ENCODE measurements at regions not wholly inside any gene's neighbourhood (a gene's known extent, or its start where the extent isn't known, plus 50 kb on each side); places are given as distances from the start of the nearest gene placed in this dataset.

GRCh38 chr2:14735696-14736095 lies 103.2 kb downstream of the LRATD1 start:
- TF ChIP-seq, protein P1, sequence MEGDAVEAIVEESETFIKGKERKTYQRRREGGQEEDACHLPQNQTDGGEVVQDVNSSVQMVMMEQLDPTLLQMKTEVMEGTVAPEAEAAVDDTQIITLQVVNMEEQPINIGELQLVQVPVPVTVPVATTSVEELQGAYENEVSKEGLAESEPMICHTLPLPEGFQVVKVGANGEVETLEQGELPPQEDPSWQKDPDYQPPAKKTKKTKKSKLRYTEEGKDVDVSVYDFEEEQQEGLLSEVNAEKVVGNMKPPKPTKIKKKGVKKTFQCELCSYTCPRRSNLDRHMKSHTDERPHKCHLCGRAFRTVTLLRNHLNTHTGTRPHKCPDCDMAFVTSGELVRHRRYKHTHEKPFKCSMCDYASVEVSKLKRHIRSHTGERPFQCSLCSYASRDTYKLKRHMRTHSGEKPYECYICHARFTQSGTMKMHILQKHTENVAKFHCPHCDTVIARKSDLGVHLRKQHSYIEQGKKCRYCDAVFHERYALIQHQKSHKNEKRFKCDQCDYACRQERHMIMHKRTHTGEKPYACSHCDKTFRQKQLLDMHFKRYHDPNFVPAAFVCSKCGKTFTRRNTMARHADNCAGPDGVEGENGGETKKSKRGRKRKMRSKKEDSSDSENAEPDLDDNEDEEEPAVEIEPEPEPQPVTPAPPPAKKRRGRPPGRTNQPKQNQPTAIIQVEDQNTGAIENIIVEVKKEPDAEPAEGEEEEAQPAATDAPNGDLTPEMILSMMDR (IDR thresholded peaks at IDR 0.05; ENCODE audit: low read depth, low read length, poor library complexity, severe bottlenecking): no peak
- no peak for TF ChIP-seq EZH2phosphoT487 (IDR thresholded peaks at IDR 0.05; ENCODE audit: borderline replicate concordance, low read length)

GRCh38 chr2:14737201-14737600 lies 104.7 kb downstream of the LRATD1 start:
- TF ChIP-seq, protein P1 (IDR thresholded peaks at IDR 0.05; ENCODE audit: low read depth, low read length, poor library complexity, severe bottlenecking): no peak
- TF ChIP-seq EZH2phosphoT487 (IDR thresholded peaks at IDR 0.05; ENCODE audit: borderline replicate concordance, low read length): no peak
- H3K4me3 ChIP-seq (ENCODE audit: low read length): no peak overlapping the region
- no peaks in the 10 kb centered on the region for H3K36me3 ChIP-seq (ENCODE audit: control insufficient read depth, low read length)
- H3F3A ChIP-seq (ENCODE audit: control insufficient read depth, insufficient read depth): no peaks in the 10 kb centered on the region
- H3K9me2 ChIP-seq (replicated peaks; ENCODE audit: control insufficient read depth, low read length): no peaks in the 10 kb centered on the region
- no peaks in the 10 kb centered on the region for H3K79me2 ChIP-seq (ENCODE audit: control insufficient read depth, low read length)
- no peaks in the 10 kb centered on the region for H3K27me3 ChIP-seq (ENCODE audit: control insufficient read depth, low read length)
- no peaks in the 10 kb centered on the region for H3K4me1 ChIP-seq (ENCODE audit: control insufficient read depth, low read length)
- no peak overlapping the region for H3K27ac ChIP-seq (ENCODE audit: low read depth, low read length)
- H3K9me3 ChIP-seq (ENCODE audit: control insufficient read depth, insufficient read depth, low read length): no peaks in the 10 kb centered on the region
- no peak overlapping the region for H3K4me2 ChIP-seq (ENCODE audit: low read length)
- H4K20me1 ChIP-seq (ENCODE audit: control insufficient read depth, insufficient read depth, low read depth, low read length): no peaks in the 10 kb centered on the region

More at GRCh38 chr2:14735696-14736095, 103.2 kb downstream of the LRATD1 start:
- Histone ChIP-seq H3K4me1 (ENCODE audit: control insufficient read depth, low read length) (no peaks in the 10 kb centered on the region), H3K27ac (ENCODE audit: low read depth, low read length) (no peak overlapping the region), H3K4me2 (ENCODE audit: low read length) (no peak overlapping the region), H3K9me2 (replicated peaks; ENCODE audit: control insufficient read depth, low read length) (no peaks in the 10 kb centered on the region), H3K79me2 (ENCODE audit: control insufficient read depth, low read length) (no peaks in the 10 kb centered on the region), H3K4me3 (ENCODE audit: low read length) (no peak overlapping the region), H4K20me1 (ENCODE audit: control insufficient read depth, insufficient read depth, low read depth, low read length) (no peaks in the 10 kb centered on the region), H3K9me3 (ENCODE audit: control insufficient read depth, insufficient read depth, low read length) (no peaks in the 10 kb centered on the region), H3K36me3 (ENCODE audit: control insufficient read depth, low read length) (no peaks in the 10 kb centered on the region), H3F3A (ENCODE audit: control insufficient read depth, insufficient read depth) (no peaks in the 10 kb centered on the region), H3K27me3 (ENCODE audit: control insufficient read depth, low read length) (no peaks in the 10 kb centered on the region)

- H3K27me3 ChIP-seq (ENCODE audit: control insufficient read depth, low read length): no peaks in the 10 kb centered on the region
- no peaks in the 10 kb centered on the region for H4K20me1 ChIP-seq (ENCODE audit: control insufficient read depth, insufficient read depth, low read depth, low read length)
- no peaks in the 10 kb centered on the region for H3K4me1 ChIP-seq (ENCODE audit: control insufficient read depth, low read length)
- no peaks in the 10 kb centered on the region for H3K36me3 ChIP-seq (ENCODE audit: control insufficient read depth, low read length)
- H3K79me2 ChIP-seq (ENCODE audit: control insufficient read depth, low read length): no peaks in the 10 kb centered on the region
- no peaks in the 10 kb centered on the region for H3F3A ChIP-seq (ENCODE audit: control insufficient read depth, insufficient read depth)
- no peak for TF ChIP-seq EZH2phosphoT487 (IDR thresholded peaks at IDR 0.05; ENCODE audit: borderline replicate concordance, low read length)
- TF ChIP-seq, protein P1 (IDR thresholded peaks at IDR 0.05; ENCODE audit: low read depth, low read length, poor library complexity, severe bottlenecking): no peak
- no peak overlapping the region for H3K4me2 ChIP-seq (ENCODE audit: low read length)
- H3K9me2 ChIP-seq (replicated peaks; ENCODE audit: control insufficient read depth, low read length): no peaks in the 10 kb centered on the region
- no peak overlapping the region for H3K4me3 ChIP-seq (ENCODE audit: low read length)
- H3K9me3 ChIP-seq (ENCODE audit: control insufficient read depth, insufficient read depth, low read length): peaks cover 16% of the 10 kb centered on the region; the same call in 1 of the 2 replicates
- no peak overlapping the region for H3K27ac ChIP-seq (ENCODE audit: low read depth, low read length)
Observed at GRCh38 chr2:14743861-14744260, 111.3 kb downstream of the LRATD1 start.

Measured in DOHH2 (cell line).